SK-N-SH (cell line): ENCODE measurements at regions not wholly inside any gene's neighbourhood (a gene's known extent, or its start where the extent isn't known, plus 50 kb on each side); places are given as distances from the start of the nearest gene placed in this dataset.

Source experiments
- CTCF ChIA-PET: fragments of 300-600, 350-600 bp; formaldehyde crosslinking; extraction: SDS; loops from one replicate; lab custom pipeline; 2021; lab: Yijun Ruan, JAX
- POLR2A ChIA-PET: fragments of 350-600 bp; sonication (Branson Sonifier 250); formaldehyde crosslinking; extraction: SDS; loops from one replicate; lab custom pipeline; 2020; ENCODE audit warnings: antibody characterized with exemption, inconsistent platforms; lab: Yijun Ruan, JAX
- DNase-seq: peaks from one replicate; pipeline ENCODE4 v3.0.0; 2012
- H2AFZ ChIP-seq: fragments of 200-600 bp; sonication (generic); 2 replicates; pipeline ENCODE4 v1.8.1; 2016; ENCODE audit warnings: antibody characterized with exemption, mild to moderate bottlenecking, low read depth
- H3F3A ChIP-seq: fragments of 200-600 bp; sonication (generic); replicated peaks from 2 replicates; pipeline ENCODE3; 2016; ENCODE audit warnings: antibody characterized with exemption, mild to moderate bottlenecking; ENCODE audit not compliant: insufficient read depth
- H3K27ac ChIP-seq, 2 experiments: fragments of 200-500 bp in 1 of 2; fragments of 200-600 bp in 1 of 2; sonication (Bioruptor generic) in 1 of 2; sonication (generic), shearing (Covaris generic) in 1 of 2; 2 replicates each; pipeline versions ENCODE4 v1.5.1 to v1.6.1; 2014 to 2016; ENCODE audit warnings: low read depth in 2 of 2, inconsistent platforms in 1 of 2, low read length in 1 of 2, mild to moderate bottlenecking in 1 of 2, mixed read lengths in 1 of 2
- H3K27me3 ChIP-seq: fragments of 200-600 bp; sonication (generic), shearing (Covaris generic); 2 replicates; pipeline ENCODE4 v1.6.1; 2016; ENCODE audit warnings: mixed run types; ENCODE audit not compliant: insufficient read depth
- H3K36me3 ChIP-seq, 2 experiments: fragments of 200-500 bp in 1 of 2; fragments of 200-600 bp in 1 of 2; sonication (Bioruptor generic) in 1 of 2; sonication (generic) in 1 of 2; replicated peaks in 1 of 2; 2 replicates each; pipeline versions ENCODE3 to v1.5.1; 2014 to 2016; ENCODE audit warnings: low read length in 1 of 2, mild to moderate bottlenecking in 1 of 2; ENCODE audit not compliant: insufficient read depth in 2 of 2, control insufficient read depth in 1 of 2
- H3K4me1 ChIP-seq, 2 experiments: fragments of 200-500 bp in 1 of 2; fragments of 200-600 bp in 1 of 2; sonication (Bioruptor generic) in 1 of 2; sonication (generic), shearing (Covaris generic) in 1 of 2; 2 replicates each; pipeline versions ENCODE4 v1.5.1 to v1.6.1; 2014 to 2016; ENCODE audit warnings: low read depth in 1 of 2, low read length in 1 of 2, mixed run types in 1 of 2; ENCODE audit not compliant: insufficient read depth in 2 of 2, control insufficient read depth in 1 of 2
- H3K4me2 ChIP-seq: fragments of 200-600 bp; sonication (generic), shearing (Covaris generic); 2 replicates; pipeline ENCODE4 v1.6.1; 2017; ENCODE audit warnings: mixed run types
- H3K4me3 ChIP-seq, 2 experiments: fragments of 200-500 bp in 1 of 2; fragments of 200-600 bp in 1 of 2; sonication (Bioruptor generic) in 1 of 2; sonication (generic), shearing (Covaris generic) in 1 of 2; 2 replicates each; pipeline versions ENCODE4 v1.5.1 to v1.8.1; 2014 to 2016; ENCODE audit warnings: low read depth in 2 of 2, inconsistent platforms in 1 of 2, low read length in 1 of 2, mild to moderate bottlenecking in 1 of 2, mixed read lengths in 1 of 2, moderate library complexity in 1 of 2
- H3K79me2 ChIP-seq: fragments of 200-600 bp; sonication (generic); 2 replicates; pipeline ENCODE4 v1.8.1; 2017; ENCODE audit warnings: mild to moderate bottlenecking; ENCODE audit not compliant: insufficient read depth
- H3K9ac ChIP-seq: fragments of 200-600 bp; sonication (generic); 2 replicates; pipeline ENCODE4 v1.6.1; 2017; ENCODE audit warnings: mixed run types
- H3K9me2 ChIP-seq: fragments of 200-600 bp; sonication (generic); 2 replicates; pipeline ENCODE4 v1.6.1; 2017; ENCODE audit warnings: mixed run types
- H3K9me3 ChIP-seq: fragments of 200-600 bp; sonication (generic); 2 replicates; pipeline ENCODE4 v1.6.1; 2017; ENCODE audit warnings: mixed run types, mild to moderate bottlenecking, moderate library complexity
- H4K20me1 ChIP-seq: fragments of 200-600 bp; sonication (generic); 2 replicates; pipeline ENCODE4 v1.6.1; 2017; ENCODE audit warnings: mild to moderate bottlenecking, mixed run types; ENCODE audit not compliant: insufficient read depth
- CTCF ChIP-seq: fragments of 200-600 bp; sonication (generic); IDR thresholded peaks from 2 replicates; pipeline ENCODE4 v1.6.1; 2017; ENCODE audit warnings: antibody characterized with exemption, mild to moderate bottlenecking, moderate library complexity
- ELF1 ChIP-seq: IDR thresholded peaks from 2 replicates; pipeline ENCODE4 v1.4.0; 2012
- EZH2phosphoT487 ChIP-seq: fragments of 200-600 bp; sonication (generic); IDR thresholded peaks from 2 replicates; pipeline ENCODE4 v1.6.1; 2017; ENCODE audit warnings: low read depth, mixed run types, mild to moderate bottlenecking, antibody characterized with exemption, moderate library complexity, borderline replicate concordance
- FOXJ3 ChIP-seq: sonication (generic); formaldehyde crosslinking; IDR thresholded peaks from 2 replicates; pipeline ENCODE4 v1.5.1; 2020; ENCODE audit warnings: mild to moderate bottlenecking, missing genetic modification reagents
- FOXM1 ChIP-seq: IDR thresholded peaks from 2 replicates; pipeline ENCODE4 v1.4.0; 2012; ENCODE audit warnings: low read depth, mild to moderate bottlenecking
- GABPA ChIP-seq: IDR thresholded peaks from 2 replicates; pipeline ENCODE4 v1.4.0; 2012; ENCODE audit warnings: low read depth, mild to moderate bottlenecking
- IRF3 ChIP-seq: fragments of 150-350 bp; IDR thresholded peaks from 2 replicates; pipeline ENCODE4 v1.6.1; 2016; ENCODE audit warnings: mild to moderate bottlenecking, low read depth, low read length
- MAX ChIP-seq: IDR thresholded peaks from 2 replicates; pipeline ENCODE4 v1.4.0; 2012; ENCODE audit warnings: low read depth
- MXI1 ChIP-seq: IDR thresholded peaks from 2 replicates; pipeline ENCODE4 v1.6.1; 2012; ENCODE audit warnings: mild to moderate bottlenecking, low read depth, low read length, improper control_type of control experiment
- NFIC ChIP-seq: IDR thresholded peaks from 2 replicates; pipeline ENCODE4 v1.4.0; 2012; ENCODE audit warnings: borderline replicate concordance
- NRF1 ChIP-seq: IDR thresholded peaks from 2 replicates; pipeline ENCODE4 v1.6.1; 2012; ENCODE audit warnings: low read depth, mild to moderate bottlenecking, low read length
- POLR2AphosphoS5 ChIP-seq: IDR thresholded peaks from 2 replicates; pipeline ENCODE4 v1.6.1; 2012; ENCODE audit warnings: low read depth, low read length
- RCOR1 ChIP-seq: fragments of 150-350 bp; IDR thresholded peaks from 2 replicates; pipeline ENCODE4 v1.6.1; 2017; ENCODE audit warnings: antibody characterized with exemption, low read length
- RFX5 ChIP-seq: IDR thresholded peaks from 2 replicates; pipeline ENCODE4 v1.6.1; 2012; ENCODE audit warnings: mild to moderate bottlenecking, improper control_type of control experiment, low read length
- TAF1 ChIP-seq: IDR thresholded peaks from 2 replicates; pipeline ENCODE4 v1.6.1; 2012; ENCODE audit warnings: low read depth, mild to moderate bottlenecking, low read length, moderate library complexity, borderline replicate concordance
- TEAD4 ChIP-seq: IDR thresholded peaks from 2 replicates; pipeline ENCODE4 v1.4.0; 2012; ENCODE audit warnings: mild to moderate bottlenecking, borderline replicate concordance; ENCODE audit not compliant: insufficient read depth
- USF1 ChIP-seq: IDR thresholded peaks from 2 replicates; pipeline ENCODE4 v1.4.0; 2012; ENCODE audit warnings: low read depth, borderline replicate concordance
- whole genome bisulfite sequencing: methylation state at CpG from one replicate; pipeline ENCODE4 v1.1.6; 2017; ENCODE audit warnings: low lambda C conversion rate; 5-methylcytosine and 5-hydroxymethylcytosine counted together

GRCh38 chr3:194205675-194206133 is 69.8 kb downstream of the HES1 start:
- H3K79me2 ChIP-seq = no peaks in the 10 kb centered on the region
- no peaks in the 10 kb centered on the region for H3K9me2 ChIP-seq
- H3F3A ChIP-seq = no peaks in the 10 kb centered on the region
- peaks cover 0 to 14% of the 10 kb centered on the region in 2 experiments; a peak in 1 of 4 replicates for H3K4me1 ChIP-seq
- no peak overlapping the region for H2AFZ ChIP-seq
- H3K4me2 ChIP-seq = no peak overlapping the region
- H3K36me3 ChIP-seq = no peaks in the 10 kb centered on the region
- no peaks in the 10 kb centered on the region for H3K27me3 ChIP-seq
- peak; percentile 76 for DNase-seq
- no peak overlapping the region for H3K9ac ChIP-seq
- POLR2A ChIA-PET = interaction anchor here (0.7 kb wide), 1 partner anchor 11 kb away, joined by 4 read pairs; no protein-coding TSS in a partner anchor
- TF ChIP-seq GABPA (peak; percentile 34; the same call in 1 of the 2 replicates), NFIC (no peak)
- no peaks in the 10 kb centered on the region for H4K20me1 ChIP-seq
- no peak overlapping the region for H3K4me3 ChIP-seq
- CTCF ChIA-PET = no interaction called here
- H3K9me3 ChIP-seq = no peaks in the 10 kb centered on the region
- peak overlapping the region in 1 of 2 experiments; percentile 67; a peak in 2 of 4 replicates for H3K27ac ChIP-seq
- WGBS = 66% methylated on average over 8 of the region's 8 CpGs

- POLR2A ChIA-PET = interaction anchor here (0.7 kb wide), 1 partner anchor 11 kb away, joined by 4 read pairs; no protein-coding TSS in a partner anchor
- Histone ChIP-seq H4K20me1 (no peaks in the 10 kb centered on the region), H3K9me2 (no peaks in the 10 kb centered on the region), H3K4me2 (no peak overlapping the region)
- no peak for TF ChIP-seq MAX
- TF ChIP-seq TEAD4 = no peak
- no peak for TF ChIP-seq RFX5
- no peak for TF ChIP-seq USF1
- TF ChIP-seq, all 33 proteins: peak for 0
- no peaks in the 10 kb centered on the region for H3K9me3 ChIP-seq
- peaks cover 0 to 8% of the 10 kb centered on the region in 2 experiments; a peak in 1 of 4 replicates for H3K4me1 ChIP-seq
- no peaks in the 10 kb centered on the region for H3K36me3 ChIP-seq
- 80% methylated on average over 8 of the region's 10 CpGs for whole genome bisulfite sequencing
- no peaks in the 10 kb centered on the region for H3F3A ChIP-seq
- CTCF ChIA-PET = interaction anchor here (0.7 kb wide), 1 partner anchor 80 kb away, joined by 3 read pairs; no protein-coding TSS in a partner anchor
- no peaks in the 10 kb centered on the region for H3K27me3 ChIP-seq
- H3K27ac ChIP-seq = peak overlapping the region in 1 of 2 experiments; percentile 67; a peak in 2 of 4 replicates
- no peaks in the 10 kb centered on the region for H3K79me2 ChIP-seq
- DNase-seq = no peak
- H3K4me3 ChIP-seq = no peak overlapping the region
- H3K9ac ChIP-seq = no peak overlapping the region
- no peak overlapping the region for H2AFZ ChIP-seq
Observed at GRCh38 chr3:194206320-194206719, 70.4 kb downstream of the HES1 start.

- Histone ChIP-seq H3K27me3 (no peaks in the 10 kb centered on the region), H3K27ac (no peak overlapping the region), H2AFZ (no peak overlapping the region), H4K20me1 (no peaks in the 10 kb centered on the region), H3K36me3 (no peaks in the 10 kb centered on the region), H3K4me2 (no peak overlapping the region), H3K9me2 (no peaks in the 10 kb centered on the region), H3K4me3 (no peak overlapping the region), H3K9me3 (no peaks in the 10 kb centered on the region), H3K79me2 (no peaks in the 10 kb centered on the region), H3K4me1 (peaks cover 0 to 28% of the 10 kb centered on the region in 2 experiments; a peak in 3 of 4 replicates), H3F3A (no peaks in the 10 kb centered on the region), H3K9ac (no peak overlapping the region)
- DNase-seq = no peak
- POLR2A ChIA-PET = no interaction called here
- TF ChIP-seq RCOR1 (no peak), EZH2phosphoT487 (no peak), FOXM1 (no peak), NFIC (no peak), FOXJ3 (CRISPR knock-in tag) (no peak), POLR2AphosphoS5 (no peak), IRF3 (no peak), NRF1 (no peak), MXI1 (no peak), TEAD4 (no peak), ELF1 (no peak), CTCF (no peak), TAF1 (no peak)
- CTCF ChIA-PET = interaction anchor here (0.9 to 1.1 kb wide), 2 partner anchors 107 to 543 kb away, joined by 3 to 4 read pairs; no protein-coding TSS in a partner anchor
- 80% methylated on average over 3 of the region's 3 CpGs for WGBS
Observed at GRCh38 chr3:194208709-194209108, 72.8 kb downstream of the HES1 start.
